HG03432 (cell line): ENCODE measurements at regions not wholly inside any gene's neighbourhood (a gene's known extent, or its start where the extent isn't known, plus 50 kb on each side); places are given as distances from the start of the nearest gene placed in this dataset.

Experiments
- ATAC-seq: cut with Tn5 transposase; IDR thresholded peaks from one replicate; pipeline ENCODE4 v1.9.1; 2021; ENCODE audit warnings: mild to moderate bottlenecking, moderate library complexity; ENCODE audit not compliant: unreplicated experiment

GRCh38 chr2:23237147-23237546 lies 147.8 kb upstream of the KLHL29 start:
- no peak for ATAC-seq

GRCh38 chr2:23238011-23238657 lies 146.8 kb upstream of the KLHL29 start:
- no peak for ATAC-seq

GRCh38 chr2:23239374-23239773 lies 145.6 kb upstream of the KLHL29 start:
- ATAC-seq, result no peak

DNA sequence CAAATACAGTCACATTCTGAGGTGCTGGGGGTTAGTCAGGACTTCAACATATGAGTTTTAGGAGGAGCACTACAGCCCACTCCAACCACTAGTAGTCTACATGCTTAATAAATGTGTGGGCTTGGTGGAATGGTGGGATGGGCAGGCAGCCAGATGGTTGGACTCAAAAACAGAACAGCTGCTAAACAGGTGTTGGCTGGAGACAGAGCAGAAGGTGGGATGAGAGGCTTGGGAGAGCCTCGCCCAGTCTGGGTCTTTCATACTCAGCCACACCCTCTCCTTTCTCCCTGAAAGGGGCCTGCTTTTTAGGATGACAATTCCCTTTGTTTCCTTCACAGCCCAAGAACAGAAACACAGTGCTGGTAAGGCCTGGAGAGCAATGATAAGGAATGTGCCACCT lies 143.9 kb upstream of the KLHL29 start:
- ATAC-seq, result no peak

GRCh38 chr2:23241611-23242245 lies 143.3 kb upstream of the KLHL29 start:
- ATAC-seq, result no peak

- no peak for ATAC-seq
These were observed 141.8 kb upstream of the KLHL29 start for GRCh38 chr2:23243073-23243659.

DNA sequence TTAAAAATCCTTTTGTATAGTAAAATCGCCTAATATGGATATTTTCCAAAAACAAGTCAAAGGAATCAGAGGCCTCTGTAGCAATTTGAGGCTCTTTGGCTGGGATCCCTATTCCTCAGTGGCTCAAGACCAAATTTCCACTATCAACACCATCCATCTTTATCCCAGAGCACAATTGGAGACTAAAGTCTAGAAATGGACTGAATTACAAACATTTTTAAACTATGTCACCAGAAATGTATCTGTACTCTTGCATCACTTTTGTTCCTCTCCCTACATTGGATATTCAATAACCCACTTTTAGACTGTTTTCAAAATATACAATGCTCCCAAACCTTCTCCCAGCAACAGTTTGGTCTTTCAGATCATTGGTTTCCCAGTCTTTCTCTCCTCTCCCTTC lies 140.4 kb upstream of the KLHL29 start:
- ATAC-seq, result no peak

DNA sequence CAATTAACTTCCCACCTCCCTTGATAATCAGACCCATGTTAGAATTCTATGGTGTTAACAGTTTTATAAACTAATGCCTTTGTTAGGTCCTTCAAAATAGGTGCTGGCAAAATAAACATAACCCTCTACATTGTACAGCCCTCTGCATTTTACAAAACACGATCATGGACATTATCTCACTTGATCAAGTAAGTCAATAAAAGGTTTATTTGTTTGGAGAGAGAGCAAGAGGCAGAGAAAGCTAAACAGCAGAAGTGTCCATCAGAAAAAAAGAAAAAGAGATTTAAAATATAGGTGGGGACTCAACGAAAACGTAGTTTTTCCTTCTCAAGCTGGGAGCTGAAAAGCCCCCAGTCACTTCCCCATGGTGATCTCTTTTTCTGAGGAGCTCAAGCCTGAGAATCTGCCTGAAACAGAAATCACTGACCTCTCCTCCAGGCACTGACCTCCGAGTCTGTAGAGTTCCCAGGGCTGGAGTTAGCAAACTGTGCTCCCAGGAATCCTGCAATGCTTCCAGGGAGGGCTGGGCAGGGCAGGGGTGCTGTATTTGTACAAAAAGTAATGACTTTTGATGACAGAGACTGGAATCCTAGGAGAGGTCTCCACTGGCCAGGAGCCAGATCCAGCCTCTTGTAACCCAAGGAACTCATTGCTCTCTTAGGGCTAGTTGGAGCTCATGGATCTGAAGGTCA lies 137.8 kb upstream of the KLHL29 start:
- no peak for ATAC-seq

DNA sequence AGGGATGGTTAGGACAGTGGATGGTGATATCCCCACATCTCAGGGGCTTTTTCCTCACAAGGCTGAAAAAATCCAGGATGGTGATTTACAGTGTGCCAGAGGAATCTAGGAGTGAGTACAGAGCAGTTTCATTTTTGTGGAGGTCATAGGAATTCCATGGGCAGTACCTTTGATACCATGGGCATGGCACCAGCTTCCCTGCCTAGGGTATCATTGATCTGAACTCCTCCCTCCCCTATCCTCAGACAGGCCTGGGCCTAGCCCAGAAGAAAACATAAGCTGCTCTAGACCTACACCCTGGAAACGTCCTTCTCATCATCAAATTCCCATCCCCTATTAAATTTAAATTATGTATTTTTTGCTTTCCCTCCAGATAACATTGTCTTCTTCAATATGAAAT lies 136.3 kb upstream of the KLHL29 start:
- ATAC-seq, result no peak

DNA sequence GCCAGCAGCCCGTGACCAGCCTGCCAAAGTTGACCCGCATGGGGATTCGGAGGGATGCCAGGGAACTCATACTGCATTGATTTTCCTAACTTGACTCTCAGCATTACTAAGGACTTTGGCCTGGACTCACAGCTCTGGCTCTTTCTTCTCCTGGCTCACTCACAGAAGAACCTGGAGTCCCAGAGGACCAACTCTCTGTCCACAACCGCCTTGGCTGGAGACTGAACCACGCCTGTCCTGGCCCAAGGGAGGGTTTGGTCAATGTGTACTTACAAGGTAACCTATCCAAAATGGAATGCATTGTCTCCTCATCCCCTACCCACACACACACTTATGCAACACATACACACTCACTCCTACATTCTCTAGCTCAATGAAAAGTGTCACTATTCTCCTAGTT lies 135.6 kb upstream of the KLHL29 start:
- no peak for ATAC-seq

- ATAC-seq, result no peak
These were observed 134.6 kb upstream of the KLHL29 start for GRCh38 chr2:23250371-23250770.

- ATAC-seq, result no peak
These were observed 128.3 kb upstream of the KLHL29 start for GRCh38 chr2:23256643-23257042.

- ATAC-seq, result no peak
These were observed 124.4 kb upstream of the KLHL29 start for GRCh38 chr2:23260621-23261020.

GRCh38 chr2:23268467-23269263 lies 116.3 kb upstream of the KLHL29 start:
- ATAC-seq, result no peak

DNA sequence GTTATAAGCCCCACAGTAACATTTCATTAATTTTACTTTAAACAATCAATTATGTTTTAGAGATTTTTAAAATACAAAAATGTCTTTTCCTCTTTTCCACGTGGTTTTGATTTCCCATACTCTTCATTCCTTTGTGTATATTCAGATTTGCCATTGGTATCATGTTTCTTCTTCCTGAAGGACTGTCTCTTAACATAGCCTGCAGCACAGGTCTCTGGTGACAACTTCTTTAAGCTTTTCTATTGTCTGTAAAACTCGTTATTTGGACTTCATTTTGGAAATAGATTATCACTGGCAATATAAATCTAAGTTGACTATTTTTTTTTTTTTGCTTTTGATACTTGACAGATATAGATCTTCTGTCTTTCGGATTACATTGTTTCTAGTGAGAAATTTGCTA lies 115.2 kb upstream of the KLHL29 start:
- ATAC-seq, result no peak

DNA sequence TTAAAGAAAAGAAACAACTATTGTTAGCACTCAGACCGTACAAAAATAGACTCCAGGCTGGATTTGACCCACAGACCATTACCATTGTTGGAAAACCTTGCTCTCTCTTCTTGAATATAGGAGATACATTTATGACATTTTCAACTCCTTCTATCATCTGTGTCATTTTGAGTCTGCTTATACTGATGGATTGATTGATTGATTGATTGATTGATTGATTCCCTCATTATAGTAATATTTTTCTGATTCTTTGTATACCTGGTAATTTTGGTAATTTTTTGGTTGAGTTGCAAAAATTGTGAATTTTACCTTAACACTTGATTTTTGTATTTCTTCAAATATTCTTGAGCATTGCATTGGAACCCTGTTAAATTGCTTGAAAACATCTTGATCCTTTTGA lies 114.2 kb upstream of the KLHL29 start:
- no peak for ATAC-seq

- no peak for ATAC-seq
These were observed 113.7 kb upstream of the KLHL29 start for GRCh38 chr2:23271230-23271629.

DNA sequence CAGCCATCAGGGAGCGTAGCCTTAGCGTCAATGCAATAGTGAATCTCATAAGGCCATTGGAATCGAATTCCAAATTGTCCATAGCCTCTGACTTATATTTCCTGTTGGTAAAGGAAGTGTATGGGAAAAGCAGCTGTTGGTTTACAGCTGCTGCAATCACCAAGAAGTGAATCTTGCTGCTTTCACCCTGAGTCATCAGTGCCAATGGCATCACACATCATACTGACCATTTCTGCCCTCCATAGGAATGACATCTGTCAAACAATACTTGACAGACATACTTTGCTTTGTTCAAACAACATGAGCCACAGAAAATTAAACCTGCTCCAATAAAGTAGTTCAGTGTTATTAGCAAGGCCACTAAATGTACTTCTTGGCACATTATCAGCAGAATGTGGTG lies 111.2 kb upstream of the KLHL29 start:
- ATAC-seq, result no peak

- ATAC-seq, result no peak
These were observed 104.6 kb upstream of the KLHL29 start for GRCh38 chr2:23280401-23280800.

DNA sequence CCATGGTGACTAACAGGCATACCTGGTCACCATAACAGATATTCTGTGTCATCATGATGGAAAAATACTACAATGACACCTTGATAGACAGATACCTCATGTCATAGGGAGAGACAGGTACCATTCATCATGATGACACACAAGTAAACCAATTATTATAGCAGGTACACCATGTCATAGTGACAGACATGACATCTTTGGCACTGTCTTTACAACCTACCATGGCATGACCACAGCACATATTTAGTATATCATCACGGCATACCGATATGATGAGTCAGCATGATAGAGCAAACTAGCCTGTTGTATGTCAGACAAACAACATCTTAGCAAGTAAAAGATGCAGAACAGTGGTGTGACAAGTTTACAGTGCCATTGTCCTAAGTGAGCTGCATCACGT lies 101.3 kb upstream of the KLHL29 start:
- ATAC-seq, result no peak

- no peak for ATAC-seq
These were observed 99.7 kb upstream of the KLHL29 start for GRCh38 chr2:23285091-23285800.
